KBM-7 (cell line): ENCODE measurements at regions not wholly inside any gene's neighbourhood (a gene's known extent, or its start where the extent isn't known, plus 50 kb on each side); places are given as distances from the start of the nearest gene placed in this dataset.

ENCODE experiments used
- DNase-seq: peaks from one replicate; pipeline ENCODE4 v3.0.0-alpha.2; 2015
- in situ Hi-C: fragments of 300-500 bp; cut with MboI; formaldehyde crosslinking; loops from 2 replicates; pipeline ENCODE4 v1.14.3; 2020; ENCODE audit warnings: low sequenced_read_pairs, low pct_unique_long_range_greater_than_20kb, mixed read lengths

DNA sequence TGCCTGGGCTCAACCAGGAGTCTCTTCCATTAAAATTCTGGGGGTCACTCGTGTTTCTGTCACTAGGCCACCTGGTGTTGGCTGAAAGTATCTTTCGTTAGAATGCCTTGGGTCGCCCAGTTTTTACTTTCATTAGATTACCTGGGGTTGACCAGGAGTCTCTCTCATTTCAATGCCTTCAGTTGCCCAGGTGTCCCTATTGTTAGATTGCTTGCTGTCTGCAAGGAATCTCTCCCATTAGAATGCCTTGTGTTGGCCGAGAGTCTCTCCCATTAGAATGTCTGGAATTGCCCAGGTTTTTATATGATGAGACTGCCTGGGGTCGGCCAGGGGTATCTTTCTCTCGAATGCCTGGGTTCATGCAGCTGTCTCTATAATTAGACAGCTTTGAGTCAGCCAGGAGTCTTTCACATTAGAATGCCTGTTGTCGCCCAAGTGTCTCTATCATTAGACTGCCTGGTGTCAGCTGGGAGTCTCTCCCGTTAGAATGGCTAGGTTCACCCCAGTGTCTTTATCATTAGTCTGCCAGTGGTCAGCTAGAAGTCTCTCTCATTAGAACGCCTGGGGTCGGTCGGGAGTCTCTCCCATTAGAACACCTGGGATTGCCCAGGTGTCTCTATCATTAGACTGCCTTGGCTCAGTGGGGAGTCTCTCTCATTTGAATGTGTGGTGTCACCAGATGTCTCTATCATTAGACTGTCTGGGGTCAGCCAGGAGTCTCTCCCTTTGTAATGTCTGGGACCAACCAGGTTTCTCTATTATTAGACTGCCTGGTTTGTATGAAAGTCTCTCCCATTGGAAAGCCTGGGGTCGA, 1446.8 kb downstream of the UQCRFS1 start:
- in situ Hi-C loops, result no loop called here
- no peak for DNase-seq

- in situ Hi-C loops, result no loop called here
These were observed 1447.6 kb downstream of the UQCRFS1 start for GRCh38 chr19:27765397-27765796.

DNA sequence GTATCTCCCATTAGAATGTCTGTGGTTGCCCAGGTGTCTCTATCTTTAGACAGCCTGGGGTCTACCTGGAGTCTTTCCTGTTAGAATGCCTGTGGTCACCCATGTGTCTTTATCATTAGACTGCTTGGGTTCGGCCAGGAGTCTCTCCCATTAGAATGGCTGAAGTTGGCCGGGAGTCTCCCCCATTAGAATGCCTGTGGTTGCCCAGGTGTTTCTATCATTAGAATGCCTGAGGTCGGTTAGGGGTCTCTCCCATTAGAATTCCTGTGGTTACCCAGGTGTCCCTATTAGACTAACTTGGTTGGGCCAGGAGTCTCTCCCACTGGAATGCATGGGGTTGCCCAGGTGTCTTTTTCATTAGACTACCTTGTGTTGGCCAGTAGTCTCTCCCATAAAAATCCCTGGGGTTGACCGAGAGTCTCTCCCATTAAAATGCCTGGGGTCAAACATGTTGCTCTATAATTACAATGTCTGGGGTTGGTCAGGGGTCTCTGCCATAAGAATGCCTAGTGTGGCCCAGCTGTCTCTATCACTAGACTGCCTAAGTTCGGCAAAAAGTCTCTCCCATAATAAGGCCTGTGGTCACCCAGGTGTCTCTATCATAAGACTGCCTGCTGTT, 1448.7 kb downstream of the UQCRFS1 start:
- in situ Hi-C loops, result no loop called here
- DNase-seq, result no peak

More at GRCh38 chr19:27765397-27765796, 1447.6 kb downstream of the UQCRFS1 start:
- no peak for DNase-seq

DNA sequence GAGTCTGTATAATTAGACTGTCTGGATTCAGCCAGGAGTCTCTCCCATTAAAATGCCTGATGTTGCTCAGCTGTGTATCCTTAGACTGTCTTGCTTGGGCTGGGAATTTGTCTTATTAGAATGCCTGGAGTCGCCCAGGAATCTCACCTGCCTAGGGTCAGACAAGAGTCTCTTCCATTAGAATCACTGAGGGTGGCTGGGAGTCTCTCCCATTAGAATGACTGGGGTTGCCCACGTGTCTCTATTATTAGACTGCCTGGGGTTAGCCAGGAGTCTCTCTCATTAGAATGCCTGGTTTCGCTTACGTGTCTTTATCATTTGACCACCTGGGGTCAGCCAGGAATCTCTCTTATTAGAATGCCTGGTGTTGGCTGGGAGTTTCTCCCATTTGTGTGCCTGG, 1450.0 kb downstream of the UQCRFS1 start:
- DNase-seq, result no peak
- in situ Hi-C loops, result no loop called here

GRCh38 chr19:27759896-27760295, 1453.1 kb downstream of the UQCRFS1 start:
- in situ Hi-C loops, result no loop called here
- DNase-seq, result no peak

GRCh38 chr19:27758626-27759505, 1454.1 kb downstream of the UQCRFS1 start:
- in situ Hi-C loops, result no loop called here

DNA sequence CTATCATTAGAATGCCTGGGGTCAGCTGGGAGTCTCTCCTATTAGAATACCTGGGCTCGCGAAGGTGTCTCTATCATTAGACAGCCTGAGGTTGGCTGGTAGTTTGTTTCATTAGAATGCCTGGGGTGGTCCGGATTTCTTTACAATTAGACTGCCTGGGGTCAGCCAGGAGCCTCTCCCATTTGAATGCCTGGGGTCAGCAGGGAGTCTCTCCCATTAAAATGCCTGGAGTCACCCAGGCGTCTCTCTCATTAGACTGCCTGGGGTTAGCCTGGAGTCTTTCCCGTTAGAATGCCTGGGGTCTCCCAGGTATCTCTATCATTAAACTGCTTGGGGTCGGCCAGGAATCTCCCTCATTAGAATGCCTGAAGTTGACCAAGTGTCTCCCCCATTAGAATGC, 1458.3 kb downstream of the UQCRFS1 start:
- DNase-seq, result no peak
- in situ Hi-C loops, result no loop called here

More at GRCh38 chr19:27758626-27759505, 1454.1 kb downstream of the UQCRFS1 start:
- no peak for DNase-seq

DNA sequence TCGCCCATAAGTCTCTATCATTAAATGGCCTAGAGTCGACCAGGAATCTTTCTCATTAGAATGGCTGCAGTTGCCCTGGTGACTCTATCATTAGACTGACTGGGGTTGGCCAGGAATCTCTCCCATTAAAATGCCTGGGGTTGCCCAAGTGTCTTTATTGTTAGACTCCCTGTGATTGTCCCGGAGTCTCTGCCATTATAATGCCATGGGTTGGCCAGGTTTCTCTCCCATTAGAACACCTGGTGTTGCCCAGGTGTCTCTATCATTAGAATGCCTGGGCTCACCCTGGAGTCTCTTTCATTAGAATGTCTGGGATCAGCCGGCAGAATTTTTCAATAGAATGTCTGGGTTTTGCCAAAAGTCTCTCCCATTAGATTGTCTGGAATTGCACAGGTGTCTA, 1459.3 kb downstream of the UQCRFS1 start:
- in situ Hi-C loops, result no loop called here
- DNase-seq, result no peak

GRCh38 chr19:27752530-27753184, 1460.3 kb downstream of the UQCRFS1 start:
- in situ Hi-C loops, result no loop called here
- DNase-seq, result no peak

- in situ Hi-C loops, result no loop called here
- DNase-seq, result no peak
These were observed 1461.9 kb downstream of the UQCRFS1 start for GRCh38 chr19:27751044-27751391.

GRCh38 chr19:27750391-27751043, 1462.4 kb downstream of the UQCRFS1 start:
- in situ Hi-C loops, result no loop called here
- DNase-seq, result no peak

DNA sequence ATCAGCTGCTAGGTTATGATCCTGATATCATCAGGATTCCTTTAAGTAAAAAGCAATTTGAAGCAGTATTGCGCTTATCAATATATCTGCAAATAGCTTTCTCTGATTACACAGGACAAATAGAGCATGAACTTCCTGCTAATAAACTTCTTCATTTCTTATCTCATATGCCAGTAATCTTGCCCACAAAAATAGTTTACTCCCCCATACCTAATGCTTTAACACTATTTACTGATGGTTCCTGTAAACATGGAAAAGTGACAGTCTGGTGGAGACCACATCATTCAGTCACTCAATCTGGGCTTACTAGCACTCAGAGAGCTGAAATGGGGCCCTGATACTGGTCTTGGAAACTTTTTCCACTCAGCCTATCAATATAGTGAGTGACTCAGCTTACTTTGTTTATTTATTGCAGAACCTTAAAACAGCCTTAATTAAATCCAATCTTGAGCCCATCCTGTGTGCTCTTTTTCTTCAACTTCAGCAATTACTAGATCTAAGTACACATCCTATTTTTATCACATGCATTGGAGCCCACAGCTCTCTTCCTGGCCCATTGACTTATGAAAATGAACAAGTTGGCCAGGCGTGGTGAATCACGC, 1464.3 kb downstream of the UQCRFS1 start:
- in situ Hi-C loops, result no loop called here
- no peak for DNase-seq

DNA sequence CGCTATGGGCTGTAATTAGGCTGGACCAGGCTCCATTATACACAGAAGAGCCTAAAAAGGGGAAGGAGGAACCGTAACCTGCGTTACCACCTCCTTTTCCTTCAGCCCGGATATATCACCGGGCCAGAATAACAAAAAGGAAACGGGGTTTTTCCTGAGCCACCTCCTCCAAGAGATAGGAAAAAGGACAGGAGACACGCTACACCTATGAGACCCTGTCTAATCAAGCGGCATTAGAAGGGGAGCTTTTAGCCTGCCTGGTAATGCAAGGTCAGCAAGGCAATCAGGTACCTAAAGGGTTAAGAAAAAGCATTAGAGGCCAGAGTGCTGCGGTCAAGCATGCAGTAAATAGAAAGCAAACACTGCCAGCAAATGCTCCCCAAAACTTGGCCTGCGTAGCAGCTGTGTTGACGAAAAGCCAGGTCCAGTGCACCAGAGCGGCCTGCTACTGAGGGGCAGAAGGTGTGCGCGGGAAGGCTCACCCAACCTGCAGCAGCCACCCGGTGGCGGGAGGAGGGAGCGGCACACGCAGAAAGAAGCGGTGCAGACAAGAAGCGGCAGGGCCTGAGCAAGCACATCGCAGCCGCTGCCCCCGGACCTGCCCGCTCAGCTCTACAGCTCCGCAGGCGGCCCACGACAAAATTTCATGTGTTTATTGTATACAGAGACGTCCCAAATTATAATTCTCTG, 1466.1 kb downstream of the UQCRFS1 start:
- DNase-seq, result no peak
- in situ Hi-C loops, result no loop called here

- no peak for DNase-seq
- in situ Hi-C loops, result no loop called here
These were observed 1466.9 kb downstream of the UQCRFS1 start for GRCh38 chr19:27745978-27746542.

DNA sequence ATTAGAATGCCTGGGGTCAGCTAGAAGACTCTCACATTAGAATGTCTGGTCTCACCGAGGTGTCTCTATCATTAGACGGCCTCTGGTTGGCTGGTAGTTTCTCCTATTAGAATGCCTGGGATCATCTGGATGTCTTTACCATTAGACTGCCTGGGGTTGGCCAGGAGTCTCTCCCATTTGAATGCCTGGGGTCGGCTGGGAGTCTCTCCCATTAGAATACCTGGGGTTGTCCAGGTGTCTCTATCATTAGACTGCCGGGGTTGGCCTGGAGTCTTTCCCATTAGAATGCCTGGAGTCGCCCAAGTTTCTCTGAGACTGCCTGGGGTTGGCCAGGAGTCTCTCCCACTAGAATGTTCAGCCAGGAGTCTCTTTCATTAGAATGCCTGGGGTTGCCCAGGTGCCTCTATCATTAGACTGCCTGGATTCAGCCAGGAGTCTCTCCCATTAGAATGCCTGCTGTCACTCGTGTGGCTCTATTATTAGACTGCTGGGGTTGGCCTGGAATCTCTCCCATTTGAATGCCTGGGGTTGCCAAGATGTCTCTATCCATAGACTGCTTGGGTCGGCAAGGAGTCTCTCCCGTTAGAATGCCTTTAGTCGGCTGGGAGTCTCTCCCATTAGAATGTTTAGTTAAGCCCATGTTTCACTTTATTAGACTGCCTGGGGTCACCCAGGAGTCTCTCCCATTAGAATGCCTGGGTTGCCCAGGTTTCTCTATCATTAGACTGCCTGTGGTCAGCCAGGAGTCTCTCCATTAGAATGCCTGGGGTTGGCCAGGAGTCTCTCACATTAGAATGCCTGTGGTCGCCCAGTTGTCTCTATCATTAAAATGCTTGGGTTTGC, 1467.8 kb downstream of the UQCRFS1 start:
- in situ Hi-C loops, result no loop called here
- no peak for DNase-seq

DNA sequence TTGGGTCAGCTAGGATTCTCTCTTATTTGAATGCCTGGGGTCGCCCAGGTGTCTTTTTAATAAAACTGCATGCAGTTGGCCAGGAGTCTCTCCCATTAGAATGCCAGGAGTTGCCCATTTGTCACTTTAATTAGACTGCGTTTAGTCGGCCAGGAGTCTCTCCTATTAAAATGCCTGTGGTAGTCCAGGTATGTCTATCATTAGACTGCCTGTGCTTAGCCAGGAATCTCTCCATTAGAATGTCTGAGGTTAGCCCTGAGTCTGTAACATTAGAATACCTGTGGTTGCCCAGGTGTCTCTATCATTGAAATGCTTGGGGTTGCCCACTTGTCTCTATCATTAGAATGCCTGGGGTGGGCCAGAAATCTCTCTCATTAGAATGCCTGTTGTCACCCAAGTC, 1470.9 kb downstream of the UQCRFS1 start:
- no peak for DNase-seq
- in situ Hi-C loops, result no loop called here

DNA sequence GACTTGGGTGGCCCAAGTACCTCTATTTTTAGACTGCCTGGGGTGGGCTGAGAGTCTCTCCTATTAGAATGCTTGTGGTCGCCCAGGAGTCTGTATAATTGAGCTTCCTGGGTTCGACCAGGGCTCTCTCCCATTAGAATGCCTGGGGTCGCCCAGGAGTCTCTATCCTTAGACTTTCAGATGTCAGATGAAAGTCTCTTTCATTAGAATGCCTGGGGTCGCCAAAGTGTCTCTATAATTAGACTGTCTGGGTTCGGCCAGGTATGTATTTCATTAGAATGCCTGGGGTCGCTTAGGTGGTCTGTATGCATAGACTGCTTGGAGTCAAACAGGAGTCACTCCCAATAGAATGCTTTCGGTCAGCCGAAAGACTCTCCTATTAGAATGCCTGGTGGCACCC, 1471.7 kb downstream of the UQCRFS1 start:
- no peak for DNase-seq
- in situ Hi-C loops, result no loop called here
